GM12864 (cell line): ENCODE measurements at regions not wholly inside any gene's neighbourhood (a gene's known extent, or its start where the extent isn't known, plus 50 kb on each side); places are given as distances from the start of the nearest gene placed in this dataset.

Source experiments
- DNase-seq: peaks from one replicate; pipeline ENCODE4 v3.0.0-alpha.2; 2011; ENCODE audit warnings: low read depth
- H3K4me3 ChIP-seq: 2 replicates; pipeline ENCODE4 v1.5.1; 2011; ENCODE audit warnings: mild to moderate bottlenecking, low read depth, low read length, control low read depth
- TF ChIP-seq, protein P1 (sequence below): IDR thresholded peaks from 2 replicates; pipeline ENCODE4 v1.5.1; 2011; ENCODE audit warnings: low read depth, mild to moderate bottlenecking, moderate library complexity, low read length, control low read depth, inconsistent platforms; ENCODE audit errors: missing control alignments

DNA sequence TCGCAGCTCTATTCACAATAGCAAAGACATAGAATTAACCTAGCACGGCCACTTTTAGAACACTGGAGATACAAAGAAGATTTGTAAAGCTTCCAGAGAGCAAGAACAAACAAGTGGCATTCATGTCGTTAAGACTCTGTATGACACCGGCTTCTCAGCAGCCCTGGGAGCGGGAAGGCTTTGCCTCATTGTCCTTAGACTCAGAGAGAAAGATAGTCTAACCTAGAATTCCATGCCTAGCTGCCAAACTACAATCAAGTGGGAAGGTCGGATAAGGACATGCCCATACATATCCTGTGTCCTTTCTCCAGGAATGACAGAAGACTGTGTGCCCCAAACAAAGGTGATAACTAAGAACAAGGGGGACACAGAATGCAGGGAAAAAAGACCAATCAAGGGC, 1038.3 kb downstream of the BCL11B start:
- DNase-seq: no peak
- TF ChIP-seq, protein P1, sequence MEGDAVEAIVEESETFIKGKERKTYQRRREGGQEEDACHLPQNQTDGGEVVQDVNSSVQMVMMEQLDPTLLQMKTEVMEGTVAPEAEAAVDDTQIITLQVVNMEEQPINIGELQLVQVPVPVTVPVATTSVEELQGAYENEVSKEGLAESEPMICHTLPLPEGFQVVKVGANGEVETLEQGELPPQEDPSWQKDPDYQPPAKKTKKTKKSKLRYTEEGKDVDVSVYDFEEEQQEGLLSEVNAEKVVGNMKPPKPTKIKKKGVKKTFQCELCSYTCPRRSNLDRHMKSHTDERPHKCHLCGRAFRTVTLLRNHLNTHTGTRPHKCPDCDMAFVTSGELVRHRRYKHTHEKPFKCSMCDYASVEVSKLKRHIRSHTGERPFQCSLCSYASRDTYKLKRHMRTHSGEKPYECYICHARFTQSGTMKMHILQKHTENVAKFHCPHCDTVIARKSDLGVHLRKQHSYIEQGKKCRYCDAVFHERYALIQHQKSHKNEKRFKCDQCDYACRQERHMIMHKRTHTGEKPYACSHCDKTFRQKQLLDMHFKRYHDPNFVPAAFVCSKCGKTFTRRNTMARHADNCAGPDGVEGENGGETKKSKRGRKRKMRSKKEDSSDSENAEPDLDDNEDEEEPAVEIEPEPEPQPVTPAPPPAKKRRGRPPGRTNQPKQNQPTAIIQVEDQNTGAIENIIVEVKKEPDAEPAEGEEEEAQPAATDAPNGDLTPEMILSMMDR: no peak
- H3K4me3 ChIP-seq: no peak overlapping the region

DNA sequence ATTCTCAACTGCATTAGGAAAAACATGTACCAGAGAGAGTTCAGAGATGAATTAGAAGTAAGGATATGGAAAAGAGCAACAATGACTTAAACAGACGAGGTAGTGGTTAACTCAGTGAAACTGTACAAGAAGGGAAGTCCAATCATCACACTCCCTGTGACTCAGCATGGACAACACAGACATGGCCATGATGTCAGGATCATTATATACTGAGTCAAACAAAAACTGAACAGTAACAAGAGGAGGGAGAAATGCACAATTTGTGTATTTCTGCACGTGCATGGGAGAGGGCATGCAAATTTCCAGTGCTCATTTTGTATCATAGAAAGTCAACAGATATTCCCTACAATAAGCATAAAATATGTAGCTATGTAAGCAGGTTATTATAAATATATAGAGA, 1037.8 kb downstream of the BCL11B start:
- TF ChIP-seq, protein P1: no peak
- DNase-seq: no peak
- H3K4me3 ChIP-seq: no peak overlapping the region

- H3K4me3 ChIP-seq: no peak overlapping the region
- no peak for DNase-seq
- TF ChIP-seq, protein P1: no peak
These were observed 1035.7 kb downstream of the BCL11B start for GRCh38 chr14:98236314-98236713.

- no peak for DNase-seq
- TF ChIP-seq, protein P1: no peak
- H3K4me3 ChIP-seq: no peak overlapping the region
These were observed 1034.1 kb downstream of the BCL11B start for GRCh38 chr14:98237939-98238338.

GRCh38 chr14:98240376-98240775, 1031.6 kb downstream of the BCL11B start:
- TF ChIP-seq, protein P1: no peak
- DNase-seq: no peak
- no peak overlapping the region for H3K4me3 ChIP-seq

DNA sequence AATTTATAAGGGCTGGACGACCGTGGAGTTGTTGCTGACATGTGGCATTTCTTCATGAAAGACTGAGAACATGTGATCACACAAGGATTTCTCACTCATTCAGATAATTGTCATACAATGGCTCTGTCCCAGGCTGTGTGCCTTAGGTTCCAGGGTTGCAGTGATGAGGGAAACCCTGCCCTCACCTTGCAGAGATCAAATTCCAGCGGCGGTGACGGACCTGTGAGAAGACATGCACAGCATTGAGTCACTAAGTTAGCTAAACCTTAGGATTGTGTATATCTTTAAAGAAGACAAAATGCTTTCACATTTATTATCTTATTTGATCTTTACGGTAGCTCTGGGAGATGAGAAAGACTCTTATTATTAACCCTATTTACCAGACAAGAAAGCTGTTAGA, 1029.1 kb downstream of the BCL11B start:
- TF ChIP-seq, protein P1: no peak
- no peak overlapping the region for H3K4me3 ChIP-seq
- no peak for DNase-seq

- TF ChIP-seq, protein P1: no peak
- H3K4me3 ChIP-seq: no peak overlapping the region
- DNase-seq: no peak
These were observed 1028.7 kb downstream of the BCL11B start for GRCh38 chr14:98243332-98243731.
